ENCODE measurements at regions not wholly inside any gene's neighbourhood (a gene's known extent, or its start where the extent isn't known, plus 50 kb on each side); places are given as distances from the start of the nearest gene placed in this dataset.

- Histone ChIP-seq H2AFZ (ENCODE audit: insufficient read depth, low read depth, low read length, poor library complexity, severe bottlenecking) (no peak overlapping the region), H3K4me3 (ENCODE audit: control extremely low read depth in 1 of 5, extremely low read depth in 1 of 5, insufficient read depth in 1 of 5, low read depth in 2 of 5, low read length in 4 of 5) (no peak overlapping the region), H3K27ac (ENCODE audit: low read length in 2 of 2) (no peak overlapping the region), H3K4me1 (ENCODE audit: control insufficient read depth in 2 of 2, insufficient read depth in 2 of 2, low read length in 2 of 2) (no peaks in the 10 kb centered on the region), H4K20me1 (ENCODE audit: control insufficient read depth, insufficient read depth, low read length, poor library complexity, severe bottlenecking) (no peaks in the 10 kb centered on the region), H3K4me2 (replicated peaks; ENCODE audit: low read depth, low read length, poor library complexity, severe bottlenecking) (no peak overlapping the region), H3K79me2 (ENCODE audit: control insufficient read depth, insufficient read depth, low read length) (no peaks in the 10 kb centered on the region), H3K36me3 (replicated peaks in 1 of 2; ENCODE audit: control extremely low read depth in 1 of 2, control insufficient read depth in 1 of 2, extremely low read depth in 1 of 2, insufficient read depth in 2 of 2, low read length in 1 of 2) (no peaks in the 10 kb centered on the region), H3K27me3 (replicated peaks in 1 of 4; ENCODE audit: control extremely low read depth in 1 of 4, control insufficient read depth in 3 of 4, insufficient read depth in 4 of 4, low read length in 3 of 4) (no peaks in the 10 kb centered on the region), H3K9ac (ENCODE audit: low read length) (no peak overlapping the region), H3K9me3 (ENCODE audit: control extremely low read depth in 1 of 3, control insufficient read depth in 2 of 3, insufficient read depth in 1 of 3, low read length in 2 of 3) (peaks cover 0 to 14% (median 6%) of the 10 kb centered on the region in 3 donors)
- no peaks in the 10 kb centered on the region for H3K4me1 Mint-ChIP-seq
- TF ChIP-seq, protein P1, sequence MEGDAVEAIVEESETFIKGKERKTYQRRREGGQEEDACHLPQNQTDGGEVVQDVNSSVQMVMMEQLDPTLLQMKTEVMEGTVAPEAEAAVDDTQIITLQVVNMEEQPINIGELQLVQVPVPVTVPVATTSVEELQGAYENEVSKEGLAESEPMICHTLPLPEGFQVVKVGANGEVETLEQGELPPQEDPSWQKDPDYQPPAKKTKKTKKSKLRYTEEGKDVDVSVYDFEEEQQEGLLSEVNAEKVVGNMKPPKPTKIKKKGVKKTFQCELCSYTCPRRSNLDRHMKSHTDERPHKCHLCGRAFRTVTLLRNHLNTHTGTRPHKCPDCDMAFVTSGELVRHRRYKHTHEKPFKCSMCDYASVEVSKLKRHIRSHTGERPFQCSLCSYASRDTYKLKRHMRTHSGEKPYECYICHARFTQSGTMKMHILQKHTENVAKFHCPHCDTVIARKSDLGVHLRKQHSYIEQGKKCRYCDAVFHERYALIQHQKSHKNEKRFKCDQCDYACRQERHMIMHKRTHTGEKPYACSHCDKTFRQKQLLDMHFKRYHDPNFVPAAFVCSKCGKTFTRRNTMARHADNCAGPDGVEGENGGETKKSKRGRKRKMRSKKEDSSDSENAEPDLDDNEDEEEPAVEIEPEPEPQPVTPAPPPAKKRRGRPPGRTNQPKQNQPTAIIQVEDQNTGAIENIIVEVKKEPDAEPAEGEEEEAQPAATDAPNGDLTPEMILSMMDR (IDR thresholded peaks at IDR 0.05), result no peak
- TF ChIP-seq EZH2 (IDR thresholded peaks at IDR 0.05; ENCODE audit: borderline replicate concordance, insufficient read depth, low read depth, low read length, poor library complexity, severe bottlenecking), result no peak
- intact Hi-C loops (cut with micrococcal nuclease), result no loop called here
- peaks cover 6% of the 10 kb centered on the region for H3K9me3 Mint-ChIP-seq (ENCODE audit: insufficient read depth)
- H3K27ac Mint-ChIP-seq, result no peak overlapping the region
- no peak overlapping the region for H3K4me3 Mint-ChIP-seq
- H3K27me3 Mint-ChIP-seq, result peaks cover 4% of the 10 kb centered on the region
- 91% methylated on average over 7 of the region's 9 CpGs for WGBS (ENCODE audit: insufficient coverage)
- POLR2A ChIA-PET, result no interaction called here
- CTCF ChIA-PET, result no interaction called here
- no peak for ATAC-seq (ENCODE audit: low read depth)
- DNase-seq, result no peak
Measured at GRCh38 chr2:2825062-2825461, 494.0 kb upstream of the MYT1L start.

DNA sequence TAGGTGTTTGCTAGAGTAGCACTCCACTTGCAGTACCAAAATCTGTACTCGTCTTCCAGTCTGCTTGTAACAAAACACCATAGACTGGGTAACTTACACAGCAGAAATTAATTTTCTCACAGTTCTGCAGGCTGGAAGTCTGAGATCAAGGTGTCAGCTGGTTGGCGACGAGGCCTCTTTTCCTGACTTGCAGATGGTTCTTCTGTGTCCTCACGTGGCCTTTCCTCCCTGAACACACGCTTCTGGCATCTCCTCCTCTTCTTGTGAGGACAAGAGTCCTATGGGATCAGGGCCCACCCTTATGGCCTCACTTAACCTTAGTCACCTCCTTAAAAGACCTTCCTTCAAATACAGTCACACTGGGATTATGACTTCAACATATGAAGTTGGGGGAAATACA is 493.5 kb upstream of the MYT1L start:
- ChIA-PET POLR2A (no interaction called here), CTCF (no interaction called here)
- Mint-ChIP-seq H3K27me3 (peaks cover 4% of the 10 kb centered on the region), H3K4me3 (no peak overlapping the region), H3K27ac (no peak overlapping the region), H3K4me1 (no peaks in the 10 kb centered on the region), H3K9me3 (ENCODE audit: insufficient read depth) (peaks cover 7% of the 10 kb centered on the region)
- Histone ChIP-seq H3K79me2 (ENCODE audit: control insufficient read depth, insufficient read depth, low read length) (no peaks in the 10 kb centered on the region), H3K4me1 (ENCODE audit: control insufficient read depth in 2 of 2, insufficient read depth in 2 of 2, low read length in 2 of 2) (no peaks in the 10 kb centered on the region), H3K9ac (ENCODE audit: low read length) (no peak overlapping the region), H2AFZ (ENCODE audit: insufficient read depth, low read depth, low read length, poor library complexity, severe bottlenecking) (no peak overlapping the region), H3K36me3 (replicated peaks in 1 of 2; ENCODE audit: control extremely low read depth in 1 of 2, control insufficient read depth in 1 of 2, extremely low read depth in 1 of 2, insufficient read depth in 2 of 2, low read length in 1 of 2) (no peaks in the 10 kb centered on the region), H3K27ac (ENCODE audit: low read length in 2 of 2) (no peak overlapping the region), H3K4me3 (ENCODE audit: control extremely low read depth in 1 of 5, extremely low read depth in 1 of 5, insufficient read depth in 1 of 5, low read depth in 2 of 5, low read length in 4 of 5) (no peak overlapping the region), H4K20me1 (ENCODE audit: control insufficient read depth, insufficient read depth, low read length, poor library complexity, severe bottlenecking) (no peaks in the 10 kb centered on the region), H3K9me3 (ENCODE audit: control extremely low read depth in 1 of 3, control insufficient read depth in 2 of 3, insufficient read depth in 1 of 3, low read length in 2 of 3) (peaks cover 0 to 14% (median 6%) of the 10 kb centered on the region in 3 donors), H3K27me3 (replicated peaks in 1 of 4; ENCODE audit: control extremely low read depth in 1 of 4, control insufficient read depth in 3 of 4, insufficient read depth in 4 of 4, low read length in 3 of 4) (no peaks in the 10 kb centered on the region), H3K4me2 (replicated peaks; ENCODE audit: low read depth, low read length, poor library complexity, severe bottlenecking) (no peak overlapping the region)
- TF ChIP-seq, protein P1 (IDR thresholded peaks at IDR 0.05), result no peak
- no peak for TF ChIP-seq EZH2 (IDR thresholded peaks at IDR 0.05; ENCODE audit: borderline replicate concordance, insufficient read depth, low read depth, low read length, poor library complexity, severe bottlenecking)
- no peak for DNase-seq
- intact Hi-C loops (cut with micrococcal nuclease), result no loop called here
- no peak for ATAC-seq (ENCODE audit: low read depth)
- WGBS (ENCODE audit: insufficient coverage), result 87% methylated on average over 5 of the region's 5 CpGs
